Loucy (cell line): ENCODE measurements at regions not wholly inside any gene's neighbourhood (a gene's known extent, or its start where the extent isn't known, plus 50 kb on each side); places are given as distances from the start of the nearest gene placed in this dataset.

Experiments
- EZH2phosphoT487 ChIP-seq: fragments of 200-600 bp; IDR thresholded peaks from 2 replicates; pipeline ENCODE4 v1.6.1; 2018; ENCODE audit warnings: antibody characterized with exemption, mild to moderate bottlenecking, moderate library complexity, borderline replicate concordance
- TF ChIP-seq, protein P1 (sequence below): fragments of 200-600 bp; sonication (generic); conservative IDR thresholded peaks from 2 replicates; pipeline ENCODE4 v1.5.1; 2014; ENCODE audit warnings: mild to moderate bottlenecking, antibody characterized with exemption, low read length

DNA sequence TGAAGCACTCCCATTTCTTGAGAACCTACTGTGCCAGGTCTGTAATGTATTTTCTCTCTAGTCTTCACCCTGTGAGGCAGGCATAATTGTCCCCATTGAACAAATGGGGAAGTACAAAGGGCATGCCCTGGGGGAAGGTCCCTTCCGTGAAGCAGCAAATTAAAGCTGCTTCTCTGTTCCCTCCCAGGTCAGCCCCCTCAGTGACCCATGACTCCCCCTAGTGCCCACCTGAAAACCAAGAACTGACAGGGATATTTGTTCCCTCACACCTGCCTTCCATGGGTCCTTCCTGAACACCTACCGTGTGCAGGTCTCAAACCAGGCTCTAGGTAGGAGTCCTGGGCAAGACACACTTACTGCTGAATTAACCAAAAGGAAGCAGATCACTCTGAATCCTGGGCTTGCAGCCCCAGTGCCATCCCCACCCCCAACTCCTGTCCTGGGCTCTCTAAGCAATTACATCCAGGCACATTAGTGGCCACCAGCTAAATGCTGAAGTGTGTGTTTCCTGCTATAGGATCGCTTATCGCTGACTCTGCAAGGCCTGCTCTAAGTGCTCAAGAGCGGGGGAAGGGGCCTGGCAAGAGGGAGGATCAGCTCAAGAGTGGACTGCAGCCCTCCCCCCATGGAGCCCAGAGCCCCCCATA is 254.8 kb downstream of the CDK5RAP2 start:
- TF ChIP-seq, protein P1, sequence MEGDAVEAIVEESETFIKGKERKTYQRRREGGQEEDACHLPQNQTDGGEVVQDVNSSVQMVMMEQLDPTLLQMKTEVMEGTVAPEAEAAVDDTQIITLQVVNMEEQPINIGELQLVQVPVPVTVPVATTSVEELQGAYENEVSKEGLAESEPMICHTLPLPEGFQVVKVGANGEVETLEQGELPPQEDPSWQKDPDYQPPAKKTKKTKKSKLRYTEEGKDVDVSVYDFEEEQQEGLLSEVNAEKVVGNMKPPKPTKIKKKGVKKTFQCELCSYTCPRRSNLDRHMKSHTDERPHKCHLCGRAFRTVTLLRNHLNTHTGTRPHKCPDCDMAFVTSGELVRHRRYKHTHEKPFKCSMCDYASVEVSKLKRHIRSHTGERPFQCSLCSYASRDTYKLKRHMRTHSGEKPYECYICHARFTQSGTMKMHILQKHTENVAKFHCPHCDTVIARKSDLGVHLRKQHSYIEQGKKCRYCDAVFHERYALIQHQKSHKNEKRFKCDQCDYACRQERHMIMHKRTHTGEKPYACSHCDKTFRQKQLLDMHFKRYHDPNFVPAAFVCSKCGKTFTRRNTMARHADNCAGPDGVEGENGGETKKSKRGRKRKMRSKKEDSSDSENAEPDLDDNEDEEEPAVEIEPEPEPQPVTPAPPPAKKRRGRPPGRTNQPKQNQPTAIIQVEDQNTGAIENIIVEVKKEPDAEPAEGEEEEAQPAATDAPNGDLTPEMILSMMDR, result peak; percentile 53
- TF ChIP-seq EZH2phosphoT487, result no peak
